ENCODE measurements at regions not wholly inside any gene's neighbourhood (a gene's known extent, or its start where the extent isn't known, plus 50 kb on each side); places are given as distances from the start of the nearest gene placed in this dataset.

DNA sequence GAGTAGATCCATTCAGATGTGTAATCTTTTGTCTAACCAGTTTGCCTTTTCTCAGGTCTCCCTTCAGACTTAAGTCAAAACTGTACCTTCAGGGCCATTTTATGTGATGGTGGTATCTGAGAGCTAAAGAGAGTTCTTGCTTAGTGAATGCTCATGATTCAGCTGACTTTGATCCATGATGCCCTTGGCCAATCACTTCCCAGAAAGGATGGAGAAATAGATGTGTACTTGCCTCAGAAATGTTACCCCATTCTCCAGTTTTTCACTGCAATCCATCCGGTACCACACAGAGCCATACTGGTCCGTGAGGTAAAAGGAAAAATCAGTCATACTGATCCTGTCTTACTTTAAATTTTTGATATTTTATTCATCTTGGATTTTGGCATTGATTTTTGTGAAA lies 234.8 kb upstream of the PIK3C3 start:
- TF ChIP-seq, protein P1, sequence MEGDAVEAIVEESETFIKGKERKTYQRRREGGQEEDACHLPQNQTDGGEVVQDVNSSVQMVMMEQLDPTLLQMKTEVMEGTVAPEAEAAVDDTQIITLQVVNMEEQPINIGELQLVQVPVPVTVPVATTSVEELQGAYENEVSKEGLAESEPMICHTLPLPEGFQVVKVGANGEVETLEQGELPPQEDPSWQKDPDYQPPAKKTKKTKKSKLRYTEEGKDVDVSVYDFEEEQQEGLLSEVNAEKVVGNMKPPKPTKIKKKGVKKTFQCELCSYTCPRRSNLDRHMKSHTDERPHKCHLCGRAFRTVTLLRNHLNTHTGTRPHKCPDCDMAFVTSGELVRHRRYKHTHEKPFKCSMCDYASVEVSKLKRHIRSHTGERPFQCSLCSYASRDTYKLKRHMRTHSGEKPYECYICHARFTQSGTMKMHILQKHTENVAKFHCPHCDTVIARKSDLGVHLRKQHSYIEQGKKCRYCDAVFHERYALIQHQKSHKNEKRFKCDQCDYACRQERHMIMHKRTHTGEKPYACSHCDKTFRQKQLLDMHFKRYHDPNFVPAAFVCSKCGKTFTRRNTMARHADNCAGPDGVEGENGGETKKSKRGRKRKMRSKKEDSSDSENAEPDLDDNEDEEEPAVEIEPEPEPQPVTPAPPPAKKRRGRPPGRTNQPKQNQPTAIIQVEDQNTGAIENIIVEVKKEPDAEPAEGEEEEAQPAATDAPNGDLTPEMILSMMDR (IDR thresholded peaks at IDR 0.05): no peak
- TF ChIP-seq EP300 (IDR thresholded peaks at IDR 0.05) (no peak), POLR2A (IDR thresholded peaks at IDR 0.05) (no peak)
- Histone ChIP-seq H3K36me3 (no peaks in the 10 kb centered on the region), H3K27me3 (no peaks in the 10 kb centered on the region), H3K4me3 (no peak overlapping the region), H3K27ac (no peak overlapping the region), H3K4me1 (ENCODE audit: insufficient read depth) (no peaks in the 10 kb centered on the region), H3K9me3 (no peaks in the 10 kb centered on the region)
- 84 to 91% (median 91%) methylated on average over 2 of the region's 2 CpGs for WGBS, 3 donors
- intact Hi-C loops (cut with DNase I): no loop called here
- DNase-seq: no peak

DNA sequence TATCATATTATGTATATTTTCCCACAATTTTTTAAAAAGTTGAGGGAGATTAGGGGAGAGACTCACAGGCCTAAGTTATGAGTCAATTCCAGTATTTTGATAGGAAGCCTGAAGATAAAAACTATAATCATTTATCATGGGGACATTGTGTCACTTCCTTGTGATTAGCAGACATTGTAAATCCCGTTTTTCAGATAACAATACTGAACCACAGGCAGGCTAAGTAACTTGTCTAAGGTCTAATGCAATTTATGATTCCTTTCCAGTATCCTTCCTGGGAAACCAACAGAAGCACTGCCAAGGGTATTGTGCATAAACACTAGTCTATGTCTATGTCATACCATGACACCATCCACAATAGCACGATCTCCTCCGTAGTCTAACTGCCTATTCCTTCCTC lies 235.2 kb upstream of the PIK3C3 start:
- Histone ChIP-seq H3K27ac (no peak overlapping the region), H3K4me1 (ENCODE audit: insufficient read depth) (no peaks in the 10 kb centered on the region), H3K4me3 (no peak overlapping the region), H3K9me3 (no peaks in the 10 kb centered on the region), H3K36me3 (no peaks in the 10 kb centered on the region), H3K27me3 (no peaks in the 10 kb centered on the region)
- 49 to 58% (median 57%) methylated on average over 3 of the region's 3 CpGs for WGBS, 3 donors
- TF ChIP-seq POLR2A (IDR thresholded peaks at IDR 0.05): no peak
- TF ChIP-seq EP300 (IDR thresholded peaks at IDR 0.05): no peak
- TF ChIP-seq, protein P1 (IDR thresholded peaks at IDR 0.05): no peak
- intact Hi-C loops (cut with DNase I): loop anchor here in 1 of 4 donors (5.0 kb wide), 1 partner anchor 63 kb away; no protein-coding TSS in a partner anchor
- no peak for DNase-seq

DNA sequence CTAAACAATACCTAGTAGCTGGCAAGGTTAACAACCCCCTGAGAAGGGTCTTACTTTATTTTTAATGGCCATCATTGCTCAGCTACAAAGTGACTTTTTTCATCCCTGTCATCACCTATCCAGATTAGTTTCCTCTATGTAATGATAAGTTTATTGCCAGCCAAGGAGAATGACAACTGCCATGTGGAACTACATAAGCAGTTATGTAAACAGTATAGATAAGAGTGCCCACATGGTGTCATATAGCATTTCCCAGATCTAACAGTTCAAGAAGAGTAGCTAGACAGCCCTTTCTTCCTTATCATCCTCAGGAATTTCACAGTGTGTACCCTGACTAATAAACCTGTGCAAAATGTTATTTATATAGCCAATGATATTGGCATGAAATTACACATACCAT lies 240.2 kb upstream of the PIK3C3 start:
- Histone ChIP-seq H3K36me3 (no peaks in the 10 kb centered on the region), H3K27ac (no peak overlapping the region), H3K27me3 (no peaks in the 10 kb centered on the region), H3K4me3 (no peak overlapping the region), H3K4me1 (ENCODE audit: insufficient read depth) (no peaks in the 10 kb centered on the region), H3K9me3 (no peaks in the 10 kb centered on the region)
- TF ChIP-seq POLR2A (IDR thresholded peaks at IDR 0.05) (no peak), EP300 (IDR thresholded peaks at IDR 0.05) (no peak)
- TF ChIP-seq, protein P1 (IDR thresholded peaks at IDR 0.05): no peak
- intact Hi-C loops (cut with DNase I): loop anchor here in 1 of 4 donors (5.0 kb wide), 1 partner anchor 58 kb away; no protein-coding TSS in a partner anchor
- no peak for DNase-seq

DNA sequence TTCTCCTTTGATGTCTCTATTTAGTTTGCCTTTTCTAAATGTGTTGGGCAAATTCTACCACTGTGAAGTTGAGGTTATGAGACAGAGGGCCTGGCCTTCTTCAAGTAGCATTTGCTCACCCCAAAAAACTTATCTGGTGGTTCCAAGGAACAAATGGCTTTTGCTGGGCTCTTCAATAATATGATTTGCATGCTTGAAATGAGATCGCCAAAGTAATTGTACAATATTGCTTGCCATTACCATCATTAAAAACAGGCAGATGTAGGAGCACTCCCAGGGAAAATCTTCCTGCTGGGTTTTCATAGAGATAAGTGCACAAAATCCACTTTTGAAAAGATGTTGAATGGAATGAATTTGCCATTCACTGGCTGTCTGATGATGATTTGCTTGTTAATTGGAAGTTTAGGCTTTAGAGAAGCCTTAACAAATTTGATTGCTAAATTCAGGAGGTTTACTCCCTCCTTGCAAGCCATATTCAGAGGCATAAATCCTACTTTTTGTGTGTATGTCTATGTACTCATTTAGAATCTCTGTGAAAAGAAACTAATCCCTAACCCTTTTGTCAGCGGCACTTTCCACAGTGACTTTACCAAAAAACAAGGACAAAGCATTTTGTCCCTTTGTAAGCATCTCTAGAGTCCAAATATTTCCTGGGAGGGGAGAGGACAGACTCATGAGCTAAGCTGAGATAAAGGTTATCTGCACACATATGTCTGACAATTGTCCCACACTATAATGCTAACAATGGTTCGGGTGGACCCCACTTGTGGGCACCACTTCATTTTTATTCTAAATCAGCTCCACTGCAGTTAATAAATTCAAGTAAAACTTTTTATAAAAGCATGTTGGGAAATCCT lies 240.8 kb upstream of the PIK3C3 start:
- TF ChIP-seq POLR2A (IDR thresholded peaks at IDR 0.05): no peak
- no peak for TF ChIP-seq EP300 (IDR thresholded peaks at IDR 0.05)
- TF ChIP-seq, protein P1 (IDR thresholded peaks at IDR 0.05): no peak
- no peak for DNase-seq
- 74 to 76% (median 74%) methylated on average over 3 of the region's 3 CpGs for WGBS, 3 donors
- H3K4me1 ChIP-seq (ENCODE audit: insufficient read depth): no peaks in the 10 kb centered on the region
- no peaks in the 10 kb centered on the region for H3K27me3 ChIP-seq
- H3K36me3 ChIP-seq: no peaks in the 10 kb centered on the region
- no peaks in the 10 kb centered on the region for H3K9me3 ChIP-seq
- intact Hi-C loops (cut with DNase I): no loop called here
- H3K4me3 ChIP-seq: no peak overlapping the region
- no peak overlapping the region for H3K27ac ChIP-seq

Data from ovary (tissue), 7 donors.